ENCODE measurements at regions not wholly inside any gene's neighbourhood (a gene's known extent, or its start where the extent isn't known, plus 50 kb on each side); places are given as distances from the start of the nearest gene placed in this dataset.

DNA sequence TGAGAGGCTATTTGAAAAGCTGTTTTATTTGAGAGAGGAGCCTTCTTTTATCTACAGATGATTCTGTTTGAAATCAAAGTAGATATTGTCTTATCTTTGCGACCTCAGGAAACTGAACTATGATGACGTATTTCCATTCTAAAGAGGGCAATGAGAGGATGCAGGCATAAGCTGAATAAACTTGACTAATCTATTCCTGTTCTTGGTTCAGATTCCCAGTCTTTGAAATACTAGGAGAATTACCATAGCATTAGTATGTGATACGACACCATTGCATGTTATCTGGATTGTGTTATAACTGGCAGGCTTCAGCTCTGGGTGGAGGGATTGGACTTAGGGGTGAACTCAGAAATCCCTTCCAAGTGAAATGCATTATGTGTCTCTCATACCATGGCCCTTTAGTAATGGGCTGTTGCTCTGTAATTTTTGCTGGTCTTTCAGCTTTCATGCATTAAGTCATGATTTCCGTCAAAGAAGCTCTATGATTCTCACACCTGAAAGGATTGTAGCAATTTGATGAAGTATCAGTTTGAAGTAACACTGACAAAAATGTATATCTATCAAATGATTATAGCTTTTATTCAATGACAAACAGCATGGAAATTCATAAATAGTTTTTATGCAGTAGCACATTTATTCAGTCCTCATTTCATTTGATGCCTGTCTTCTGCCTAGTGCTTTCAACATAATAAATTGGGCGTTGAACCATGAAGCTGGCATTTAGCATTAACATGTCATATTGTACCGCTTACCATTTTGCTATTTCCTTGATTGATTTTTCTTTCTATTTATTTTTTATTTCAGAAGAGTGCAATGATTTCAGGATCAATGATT, 138.4 kb upstream of the SPACA1 start:
- no peak for DNase-seq (ENCODE audit: low read depth)

DNA sequence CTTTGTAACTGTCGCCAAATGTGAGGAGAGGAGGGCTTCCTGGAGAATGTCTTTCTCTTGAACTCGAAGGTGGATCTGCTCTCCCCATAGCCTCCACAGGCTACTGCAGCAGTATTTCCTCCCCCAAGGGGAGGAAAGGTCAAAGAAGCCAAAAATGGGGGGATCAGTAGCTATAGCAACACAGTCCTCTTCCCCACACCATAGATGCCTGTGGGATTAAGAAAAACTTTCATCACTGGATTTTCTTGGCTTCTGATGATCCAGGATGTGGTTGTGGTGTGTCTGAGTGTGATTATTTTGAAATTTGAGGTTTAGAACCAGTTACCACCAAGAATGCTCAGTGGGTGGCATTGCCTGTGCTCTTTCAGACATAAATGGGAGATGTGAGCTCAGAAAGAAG, 140.1 kb upstream of the SPACA1 start:
- no peak for DNase-seq (ENCODE audit: low read depth)

DNA sequence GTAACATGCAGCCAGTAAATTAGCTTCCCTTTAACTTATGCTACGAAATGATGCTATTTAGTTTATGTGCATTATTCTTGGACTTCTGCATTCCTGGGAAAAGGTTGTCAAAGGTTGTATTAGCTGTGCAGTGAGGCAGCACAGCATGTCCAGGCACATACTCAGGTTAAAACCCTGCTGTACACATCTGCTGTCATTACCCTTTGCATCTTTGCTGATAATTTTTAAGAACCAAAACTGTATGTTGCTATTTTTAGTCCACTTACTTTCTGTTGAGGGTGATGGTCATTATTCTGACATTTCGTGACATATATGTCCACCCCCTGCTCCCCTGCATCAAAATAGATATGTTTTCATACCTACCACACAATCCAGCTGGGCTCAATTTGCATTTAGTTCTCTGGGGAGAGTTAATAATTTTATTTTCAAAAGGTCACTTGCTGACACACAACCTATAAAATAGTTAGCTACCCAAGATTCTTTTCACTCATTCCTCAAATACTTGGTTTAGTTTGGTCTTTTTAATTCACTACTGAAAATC, 142.5 kb upstream of the SPACA1 start:
- DNase-seq (ENCODE audit: low read depth): no peak

DNA sequence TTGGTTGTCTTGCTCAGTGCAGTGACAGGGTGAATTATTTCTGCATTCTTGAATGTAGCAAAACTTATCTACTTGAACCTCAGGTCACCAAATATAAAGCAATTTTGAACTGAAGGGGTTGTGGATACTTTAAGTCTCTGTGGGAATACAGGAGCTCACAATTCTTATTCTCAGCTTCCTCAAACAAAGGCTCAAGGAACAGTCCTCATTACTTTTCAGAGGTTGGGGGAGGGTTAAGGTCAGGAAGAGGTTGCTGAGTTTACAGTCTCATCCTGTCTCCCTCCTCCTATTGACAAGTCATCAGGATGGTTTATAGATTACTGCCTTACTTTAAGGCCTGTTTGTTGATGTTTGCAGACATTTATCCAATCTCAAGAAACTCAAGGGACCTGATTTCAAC, 143.6 kb upstream of the SPACA1 start:
- DNase-seq (ENCODE audit: low read depth): no peak

DNA sequence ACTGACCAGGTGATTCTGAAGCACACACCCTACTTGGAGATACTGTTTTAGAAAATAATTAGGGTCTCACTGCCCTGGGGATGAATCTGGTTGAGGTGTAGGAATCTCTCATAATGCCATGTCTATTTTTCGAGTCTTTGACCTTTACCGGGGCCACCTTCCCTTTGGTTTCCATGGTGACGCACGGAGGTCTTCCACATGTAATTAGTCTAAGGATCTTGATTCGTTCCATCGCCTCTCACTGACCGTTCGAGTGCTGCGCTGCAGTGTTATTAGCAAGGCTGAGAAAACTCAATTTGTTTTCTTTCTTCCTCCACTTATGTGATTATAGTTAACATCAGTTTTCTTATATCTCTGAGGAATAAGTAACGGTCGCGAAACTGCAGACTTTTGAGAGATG, 144.3 kb upstream of the SPACA1 start:
- no peak for DNase-seq (ENCODE audit: low read depth)

GRCh38 chr6:87902383-87902782, 145.3 kb upstream of the SPACA1 start:
- DNase-seq (ENCODE audit: low read depth): no peak

DNA sequence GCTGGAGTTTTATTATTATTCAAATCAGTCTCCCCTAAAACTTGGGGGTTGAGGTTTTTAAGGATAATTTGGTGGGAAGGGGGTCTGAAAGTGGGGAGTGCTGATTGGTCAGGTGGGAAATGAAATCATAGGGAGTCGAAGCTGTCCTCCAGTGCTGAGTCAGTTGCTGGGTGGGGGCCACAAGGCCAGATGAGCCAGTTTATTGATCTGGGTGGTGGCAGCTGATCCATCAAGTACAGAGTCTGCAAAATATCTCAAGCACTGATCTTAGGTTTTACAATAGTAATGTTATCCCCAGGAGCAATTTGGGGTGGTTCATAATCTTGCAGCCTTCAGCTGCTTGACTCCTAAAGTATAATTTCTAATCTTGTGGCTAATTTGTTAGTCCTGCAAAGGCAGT, 146.0 kb upstream of the SPACA1 start:
- no peak for DNase-seq (ENCODE audit: low read depth)

- no peak for DNase-seq (ENCODE audit: low read depth)
Measured at GRCh38 chr6:87900160-87900698, 147.4 kb upstream of the SPACA1 start.

DNA sequence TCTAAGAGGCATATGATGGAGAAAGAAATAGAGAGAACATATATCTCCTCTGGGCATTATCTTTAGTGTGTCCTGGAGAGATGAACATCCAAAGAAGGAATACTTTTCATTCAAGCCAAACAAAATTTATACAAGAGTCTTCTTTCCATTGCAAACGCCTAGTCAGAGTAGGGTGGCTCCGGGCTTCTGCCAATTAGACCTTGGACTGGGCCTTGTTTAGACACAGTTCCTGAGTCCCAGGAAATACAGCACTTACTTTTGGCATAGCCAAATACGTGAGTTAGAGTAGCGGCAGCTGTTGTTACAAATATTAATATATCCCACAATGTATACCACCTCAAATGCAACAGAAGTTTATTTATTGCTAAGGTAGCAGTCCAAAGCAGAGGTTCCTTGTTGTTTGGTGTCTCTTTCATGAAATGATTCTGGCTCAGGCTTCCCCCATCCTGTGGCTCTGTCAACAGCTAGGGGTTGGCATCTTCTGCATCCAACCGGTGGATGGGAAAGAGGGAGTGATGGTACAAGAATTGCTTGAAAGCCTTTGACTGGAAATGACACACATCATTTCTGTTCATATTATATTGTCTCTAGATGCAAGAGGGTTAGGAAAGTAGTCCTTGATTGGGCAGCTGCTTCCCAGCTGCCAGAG, 148.0 kb upstream of the SPACA1 start:
- no peak for DNase-seq (ENCODE audit: low read depth)

- no peak for DNase-seq (ENCODE audit: low read depth)
Measured at GRCh38 chr6:87897663-87898062, 150.0 kb upstream of the SPACA1 start.

GRCh38 chr6:87897013-87897412, 150.6 kb upstream of the SPACA1 start:
- no peak for DNase-seq (ENCODE audit: low read depth)

GRCh38 chr6:87887266-87887665, 160.4 kb upstream of the SPACA1 start:
- DNase-seq (ENCODE audit: low read depth): no peak

- DNase-seq (ENCODE audit: low read depth): no peak
Measured at GRCh38 chr6:87884203-87884602, 163.4 kb upstream of the SPACA1 start.

- no peak for DNase-seq (ENCODE audit: low read depth)
Measured at GRCh38 chr6:87881342-87881895, 166.2 kb upstream of the SPACA1 start.

DNA sequence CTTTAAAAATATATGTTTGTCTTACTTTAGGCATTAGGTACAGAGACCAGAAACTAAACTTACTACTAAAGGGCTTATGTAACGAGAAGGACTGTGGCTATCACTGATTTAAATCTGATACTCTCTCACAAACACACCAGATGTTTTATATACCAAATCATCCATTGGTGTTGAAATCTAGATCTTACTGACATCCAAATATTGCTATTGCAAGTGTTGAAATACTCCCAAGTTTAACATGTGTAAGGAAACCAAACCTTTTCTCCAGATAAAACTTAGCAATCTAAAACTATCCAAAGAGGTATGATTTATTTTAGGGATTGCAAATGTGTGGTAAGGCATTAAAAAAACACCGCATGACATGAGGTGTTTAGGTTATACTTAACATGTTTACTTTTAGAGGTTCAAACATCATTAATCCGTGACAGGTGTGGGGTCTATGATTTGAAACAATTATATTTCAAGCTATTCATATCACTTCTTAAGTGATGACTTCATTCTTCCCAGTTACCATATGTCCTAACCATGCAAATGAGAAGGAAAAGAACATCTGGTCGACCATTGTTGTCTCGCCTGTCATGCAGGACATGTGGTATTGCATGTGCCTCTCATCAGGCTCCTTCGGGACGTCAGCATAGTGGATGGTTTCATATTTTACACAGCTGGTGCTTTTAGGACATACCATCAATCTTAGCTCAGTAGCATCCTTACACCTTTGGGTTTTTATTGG, 168.3 kb upstream of the SPACA1 start:
- no peak for DNase-seq (ENCODE audit: low read depth)

GRCh38 chr6:87875781-87876180, 171.9 kb upstream of the SPACA1 start:
- DNase-seq (ENCODE audit: low read depth): no peak

DNA sequence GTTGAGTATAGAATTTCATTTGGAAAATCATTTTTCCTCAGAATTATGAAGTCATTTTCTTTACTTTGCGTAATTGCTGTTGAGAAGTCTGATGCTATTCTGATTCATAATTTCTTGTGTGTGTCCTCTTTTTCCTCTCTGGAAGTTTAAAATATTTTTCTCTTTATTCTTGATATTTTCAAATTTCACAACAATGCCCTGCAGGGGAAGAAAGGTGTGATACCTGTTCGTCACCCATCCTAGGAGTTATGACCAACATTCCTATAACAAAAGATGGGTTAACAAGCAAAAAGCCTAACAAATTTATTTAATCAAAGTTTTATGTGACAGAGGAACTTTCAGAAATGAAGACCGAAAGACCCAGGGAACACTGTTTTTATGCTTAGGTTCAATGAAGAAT, 171.5 kb upstream of the AKIRIN2 start:
- no peak for DNase-seq (ENCODE audit: low read depth)

DNA sequence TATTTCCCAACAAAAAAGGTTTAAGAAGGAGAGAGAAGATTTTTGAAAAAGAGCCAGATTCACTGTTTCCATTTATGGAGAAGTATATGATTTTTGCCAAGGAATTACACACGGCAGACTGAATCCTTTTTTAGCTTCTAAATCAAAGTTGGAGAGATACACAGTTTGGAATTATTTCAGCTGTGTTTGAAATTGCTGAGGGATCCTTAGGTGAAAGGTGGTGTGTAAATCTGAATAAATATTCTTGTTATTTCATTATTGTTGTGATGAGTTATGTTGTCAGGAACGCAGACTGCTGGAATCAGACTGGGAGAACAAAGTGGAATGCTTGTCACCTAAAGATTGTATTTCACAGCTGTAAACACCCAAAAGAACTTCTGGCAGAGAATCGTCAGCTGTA, 168.5 kb upstream of the AKIRIN2 start:
- no peak for DNase-seq (ENCODE audit: low read depth)

GRCh38 chr6:87869064-87869905, 167.3 kb upstream of the AKIRIN2 start:
- no peak for DNase-seq (ENCODE audit: low read depth)

DNA sequence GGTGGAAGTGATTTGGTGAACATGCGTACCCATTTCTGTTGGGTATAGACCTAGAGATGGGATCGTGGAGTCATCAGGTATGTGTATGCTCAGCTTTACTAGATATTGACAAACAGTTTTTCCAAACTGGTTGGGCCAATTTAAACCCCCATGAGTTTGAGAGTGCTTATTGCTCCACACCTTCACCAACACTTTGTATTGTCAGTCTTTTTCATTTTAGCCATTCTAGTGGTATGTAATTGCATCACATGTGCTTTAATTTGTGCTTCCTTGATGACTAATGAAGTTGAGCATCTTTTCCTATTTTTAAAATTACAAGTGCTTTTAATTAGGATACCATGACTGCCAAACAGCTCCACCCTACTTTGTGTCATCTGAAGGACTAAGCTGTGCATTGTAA, 158.9 kb upstream of the AKIRIN2 start:
- no peak for DNase-seq (ENCODE audit: low read depth)

GRCh38 chr6:87858440-87858839, 156.4 kb upstream of the AKIRIN2 start:
- no peak for DNase-seq (ENCODE audit: low read depth)

All from non-pigmented ciliary epithelial cell (primary cell).